22Rv1 (cell line): ENCODE measurements at regions not wholly inside any gene's neighbourhood (a gene's known extent, or its start where the extent isn't known, plus 50 kb on each side); places are given as distances from the start of the nearest gene placed in this dataset.
"Not testable (repeated sequence)": the region's sequence is repeated elsewhere in the genome, so short reads cannot be mapped to it uniquely, and the experiment has no call there.

ENCODE experiments used
- ZFX ChIP-seq: fragments of 450-650 bp; IDR thresholded peaks from 2 replicates; pipeline ENCODE4 v1.6.1; 2017; ENCODE audit warnings: antibody characterized with exemption, borderline replicate concordance
- TF ChIP-seq, protein P1 (sequence below): fragments of 450-650 bp; IDR thresholded peaks from 2 replicates; pipeline ENCODE4 v1.5.1; 2017; ENCODE audit warnings: mild to moderate bottlenecking

DNA sequence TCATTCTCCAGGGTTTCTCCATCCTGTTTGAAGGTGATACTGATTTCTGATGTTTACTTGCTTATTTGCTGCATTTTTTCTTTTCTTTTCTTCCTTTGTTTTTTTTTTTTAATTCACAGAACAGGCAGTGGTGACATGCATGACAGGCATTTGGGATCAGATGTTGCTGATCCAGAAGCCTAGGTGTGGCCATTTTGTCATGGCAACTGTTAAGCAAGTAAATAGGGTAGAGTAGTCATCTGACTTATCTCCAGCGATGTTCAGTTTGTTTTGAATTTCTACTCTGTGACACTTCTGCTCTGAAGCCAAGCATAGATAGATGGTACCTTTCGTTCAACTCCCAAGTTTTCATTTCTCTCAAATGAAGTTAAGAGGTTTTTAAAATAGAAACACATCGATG lies 74.9 kb upstream of the FAM72C start:
- TF ChIP-seq, protein P1, sequence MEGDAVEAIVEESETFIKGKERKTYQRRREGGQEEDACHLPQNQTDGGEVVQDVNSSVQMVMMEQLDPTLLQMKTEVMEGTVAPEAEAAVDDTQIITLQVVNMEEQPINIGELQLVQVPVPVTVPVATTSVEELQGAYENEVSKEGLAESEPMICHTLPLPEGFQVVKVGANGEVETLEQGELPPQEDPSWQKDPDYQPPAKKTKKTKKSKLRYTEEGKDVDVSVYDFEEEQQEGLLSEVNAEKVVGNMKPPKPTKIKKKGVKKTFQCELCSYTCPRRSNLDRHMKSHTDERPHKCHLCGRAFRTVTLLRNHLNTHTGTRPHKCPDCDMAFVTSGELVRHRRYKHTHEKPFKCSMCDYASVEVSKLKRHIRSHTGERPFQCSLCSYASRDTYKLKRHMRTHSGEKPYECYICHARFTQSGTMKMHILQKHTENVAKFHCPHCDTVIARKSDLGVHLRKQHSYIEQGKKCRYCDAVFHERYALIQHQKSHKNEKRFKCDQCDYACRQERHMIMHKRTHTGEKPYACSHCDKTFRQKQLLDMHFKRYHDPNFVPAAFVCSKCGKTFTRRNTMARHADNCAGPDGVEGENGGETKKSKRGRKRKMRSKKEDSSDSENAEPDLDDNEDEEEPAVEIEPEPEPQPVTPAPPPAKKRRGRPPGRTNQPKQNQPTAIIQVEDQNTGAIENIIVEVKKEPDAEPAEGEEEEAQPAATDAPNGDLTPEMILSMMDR = not testable (repeated sequence)
- TF ChIP-seq ZFX = not testable (repeated sequence)
